H1 (cell line): ENCODE measurements at regions not wholly inside any gene's neighbourhood (a gene's known extent, or its start where the extent isn't known, plus 50 kb on each side); places are given as distances from the start of the nearest gene placed in this dataset.

Source experiments
- CTCF ChIA-PET: fragments of 300-600 bp; sonication (Branson Sonifier 250); formaldehyde crosslinking; loops from one replicate; lab custom pipeline; 2021; ENCODE audit not compliant: partially characterized antibody; lab: Charles Lee
- POLR2A ChIA-PET: fragments of 300-600 bp; sonication (Branson Sonifier 250); formaldehyde crosslinking; loops from one replicate; lab custom pipeline; 2021; ENCODE audit warnings: inconsistent platforms; ENCODE audit not compliant: partially characterized antibody; lab: Charles Lee
- DNase-seq, 2 experiments: peaks; one replicate each; pipeline versions ENCODE4 v3.0.0 to v3.0.0-alpha.2; 2010 to 2022; ENCODE audit warnings: low spot score in 2 of 2, low read depth in 1 of 2, mixed read lengths in 1 of 2
- FAIRE-seq: peaks from 2 replicates; lab custom pipeline; 2011; peaks lifted over from hg19 to GRCh38; lab: Jason Lieb, UNC
- H2AFZ ChIP-seq: 2 replicates; pipeline ENCODE4 v1.8.1; 2012; ENCODE audit warnings: low read length, inconsistent platforms
- H2AK5ac ChIP-seq: 2 replicates; pipeline ENCODE4 v1.6.1; 2013; ENCODE audit warnings: low read depth, low read length
- H2BK120ac ChIP-seq: replicated peaks from 2 replicates; pipeline ENCODE3; 2013; ENCODE audit warnings: low read depth, low read length, inconsistent platforms
- H2BK12ac ChIP-seq: 2 replicates; pipeline ENCODE4 v1.6.1; 2013; ENCODE audit warnings: low read depth, low read length
- H2BK15ac ChIP-seq: 2 replicates; pipeline ENCODE4 v1.6.1; 2013; ENCODE audit warnings: low read length
- H2BK20ac ChIP-seq: 2 replicates; pipeline ENCODE4 v1.6.1; 2013; ENCODE audit warnings: low read length
- H2BK5ac ChIP-seq: 2 replicates; pipeline ENCODE4 v1.6.1; 2013; ENCODE audit warnings: low read depth, low read length
- H3K14ac ChIP-seq: 2 replicates; pipeline ENCODE4 v1.6.1; 2013; ENCODE audit warnings: inconsistent platforms; ENCODE audit not compliant: insufficient read length
- H3K18ac ChIP-seq: 2 replicates; pipeline ENCODE4 v1.6.1; 2013; ENCODE audit warnings: low read length; ENCODE audit errors: extremely low read depth
- H3K23ac ChIP-seq: 2 replicates; pipeline ENCODE4 v1.6.1; 2013; ENCODE audit warnings: inconsistent platforms; ENCODE audit not compliant: insufficient read length
- H3K23me2 ChIP-seq: 2 replicates; pipeline ENCODE4 v1.6.1; 2013; ENCODE audit warnings: low read depth, low read length
- H3K27ac ChIP-seq: 2 replicates; pipeline ENCODE4 v1.6.1; 2011; ENCODE audit warnings: low read depth, low read length, inconsistent platforms
- H3K27me3 ChIP-seq, 4 experiments: replicated peaks in 1 of 4; 1 replicate in 1 of 4; 2 replicates in 3 of 4; pipeline versions ENCODE4 v1.6.1 to v1.8.1; 2011 to 2013; ENCODE audit warnings: low read length in 3 of 4, mild to moderate bottlenecking in 3 of 4, inconsistent platforms in 2 of 4, mixed read lengths in 2 of 4, moderate library complexity in 1 of 4; ENCODE audit not compliant: control insufficient read depth in 3 of 4, insufficient read depth in 3 of 4; ENCODE audit errors: extremely low read depth in 1 of 4
- H3K36me3 ChIP-seq, 4 experiments: 2 replicates each; pipeline versions ENCODE4 v1.6.1 to v1.8.1; 2011 to 2013; ENCODE audit warnings: mild to moderate bottlenecking in 4 of 4, low read length in 3 of 4, moderate library complexity in 2 of 4, control low read depth in 1 of 4, inconsistent platforms in 1 of 4; ENCODE audit not compliant: insufficient read depth in 4 of 4, control insufficient read depth in 2 of 4
- H3K4ac ChIP-seq: replicated peaks from 2 replicates; pipeline ENCODE3; 2013; ENCODE audit warnings: low read length, low read depth, mixed read lengths, inconsistent platforms; ENCODE audit not compliant: insufficient read length
- H3K4me1 ChIP-seq, 4 experiments: replicated peaks in 1 of 4; 1 replicate in 1 of 4; 2 replicates in 3 of 4; pipeline versions ENCODE4 v1.6.1 to v1.8.1; 2011 to 2013; ENCODE audit warnings: low read length in 3 of 4, inconsistent platforms in 2 of 4, mixed read lengths in 1 of 4; ENCODE audit not compliant: insufficient read depth in 4 of 4, control insufficient read depth in 3 of 4
- H3K4me2 ChIP-seq, 2 experiments: 2 replicates each; pipeline versions ENCODE4 v1.6.1 to v1.8.1; 2011 to 2013; ENCODE audit warnings: low read depth in 2 of 2, low read length in 2 of 2, control low read depth in 1 of 2, inconsistent platforms in 1 of 2, mild to moderate bottlenecking in 1 of 2; ENCODE audit not compliant: insufficient read depth in 1 of 2
- H3K4me3 ChIP-seq, 4 experiments: fragments of 200-600, 300-600 bp in 1 of 4; sonication (generic), shearing (Covaris generic), sonication (Bioruptor Twin) in 1 of 4; 2 replicates each; pipeline versions ENCODE4 v1.5.1 to v1.8.1; 2011 to 2016; ENCODE audit warnings: low read length in 4 of 4, low read depth in 3 of 4, control low read depth in 2 of 4, inconsistent platforms in 2 of 4, mild to moderate bottlenecking in 2 of 4, mixed read lengths in 1 of 4, moderate library complexity in 1 of 4; ENCODE audit not compliant: insufficient read depth in 2 of 4; ENCODE audit errors: extremely low read depth in 1 of 4
- H3K56ac ChIP-seq: replicated peaks from 2 replicates; pipeline ENCODE3; 2013; ENCODE audit warnings: low read depth, mild to moderate bottlenecking, mixed read lengths, low read length, inconsistent platforms; ENCODE audit not compliant: insufficient read length
- H3K79me1 ChIP-seq: 2 replicates; pipeline ENCODE4 v1.6.1; 2013; ENCODE audit warnings: low read depth, low read length, control low read depth
- H3K79me2 ChIP-seq, 2 experiments: 2 replicates each; pipeline versions ENCODE4 v1.6.1 to v1.8.1; 2012 to 2013; ENCODE audit warnings: low read length in 2 of 2, mild to moderate bottlenecking in 2 of 2, inconsistent platforms in 1 of 2; ENCODE audit not compliant: insufficient read depth in 2 of 2, control insufficient read depth in 1 of 2
- H3K9ac ChIP-seq, 4 experiments: replicated peaks in 1 of 4; 1 replicate in 1 of 4; 2 replicates in 3 of 4; pipeline versions ENCODE4 v1.6.1 to v1.8.1; 2011 to 2013; ENCODE audit warnings: low read depth in 3 of 4, low read length in 3 of 4, control low read depth in 2 of 4, mild to moderate bottlenecking in 2 of 4, moderate library complexity in 2 of 4, inconsistent platforms in 1 of 4; ENCODE audit errors: extremely low read depth in 1 of 4
- H3K9me3 ChIP-seq, 2 experiments: 2 replicates each; pipeline versions ENCODE4 v1.6.1 to v1.8.1; 2012 to 2013; ENCODE audit warnings: mild to moderate bottlenecking in 2 of 2, moderate library complexity in 2 of 2, control low read depth in 1 of 2, inconsistent platforms in 1 of 2, low read depth in 1 of 2, low read length in 1 of 2, mixed read lengths in 1 of 2; ENCODE audit not compliant: insufficient read depth in 2 of 2
- H4K20me1 ChIP-seq, 2 experiments: replicated peaks in 1 of 2; 2 replicates each; pipeline versions ENCODE3 to v1.8.1; 2011 to 2013; ENCODE audit warnings: inconsistent platforms in 2 of 2, low read length in 2 of 2, mild to moderate bottlenecking in 1 of 2; ENCODE audit not compliant: insufficient read depth in 2 of 2, control insufficient read depth in 1 of 2
- H4K5ac ChIP-seq: 2 replicates; pipeline ENCODE4 v1.6.1; 2013; ENCODE audit warnings: low read length, low read depth, mixed read lengths, inconsistent platforms; ENCODE audit not compliant: insufficient read length
- H4K8ac ChIP-seq: 2 replicates; pipeline ENCODE4 v1.8.0; 2013; ENCODE audit warnings: mild to moderate bottlenecking, moderate library complexity, low read length, inconsistent platforms; ENCODE audit not compliant: insufficient read depth; ENCODE audit errors: extremely low read depth
- H4K91ac ChIP-seq: replicated peaks from 2 replicates; pipeline ENCODE3; 2013; ENCODE audit warnings: low read length, mixed read lengths, inconsistent platforms; ENCODE audit not compliant: insufficient read length
- ASH2L ChIP-seq: fragments of 200-600, 300-600 bp; sonication (generic); IDR thresholded peaks from one replicate; pipeline ENCODE4 v1.7.1; 2017; ENCODE audit warnings: low read length
- CBX8 ChIP-seq: fragments of 300-800, 300-1000 bp; sonication (generic); IDR thresholded peaks from 2 replicates; pipeline ENCODE4 v1.7.1; 2016; ENCODE audit warnings: low read depth, low read length, borderline replicate concordance
- RXRA ChIP-seq: IDR thresholded peaks from 2 replicates; pipeline ENCODE4 v1.6.1; 2011; ENCODE audit warnings: low read depth, mild to moderate bottlenecking, low read length, moderate library complexity; ENCODE audit not compliant: insufficient read depth
- SRF ChIP-seq: IDR thresholded peaks from 2 replicates; pipeline ENCODE4 v1.6.1; 2011; ENCODE audit warnings: mild to moderate bottlenecking, low read depth, low read length, moderate library complexity
- TAF7 ChIP-seq: optimal IDR thresholded peaks from 2 replicates; pipeline ENCODE3; 2011; ENCODE audit warnings: low read depth, mild to moderate bottlenecking, inconsistent platforms, low read length, moderate library complexity, borderline replicate concordance
- TEAD4 ChIP-seq: IDR thresholded peaks from 2 replicates; pipeline ENCODE4 v1.6.1; 2012; ENCODE audit warnings: low read depth, low read length, inconsistent platforms, mixed read lengths
- WGBS, 2 experiments: shearing (Covaris generic) in 1 of 2; methylation state at CpG; one replicate each; pipeline versions ENCODE4 v1.1.6 to v1.1.7; 2013 to 2015; ENCODE audit warnings: low lambda C conversion rate in 2 of 2, mixed read lengths in 2 of 2, inconsistent platforms in 1 of 2, low coverage in 1 of 2, missing lambda C conversion rate in 1 of 2; ENCODE audit not compliant: insufficient replicate concordance in 2 of 2, insufficient coverage in 1 of 2, insufficient read length in 1 of 2; ENCODE audit errors: extremely low coverage in 1 of 2, missing lambda C conversion rate in 1 of 2; 5-methylcytosine and 5-hydroxymethylcytosine counted together

DNA sequence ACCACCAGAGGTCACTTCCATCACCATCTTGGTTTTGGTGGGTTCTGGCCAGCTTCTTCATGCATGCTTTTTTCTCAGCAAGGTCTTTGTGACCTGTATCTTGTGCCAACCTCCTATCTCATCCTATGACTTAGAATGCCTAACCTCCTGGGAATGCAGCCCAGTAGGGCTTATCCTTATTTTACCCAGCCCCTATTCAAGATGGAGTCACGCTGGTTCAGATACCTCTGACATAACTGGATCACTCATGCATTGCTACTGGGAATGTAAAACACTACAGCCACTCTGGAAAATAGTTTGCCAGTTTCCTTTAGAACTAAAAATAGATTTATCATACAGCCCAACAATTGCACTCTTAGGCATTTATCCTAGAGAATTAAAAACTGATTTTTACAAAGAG is 219.2 kb downstream of the IRS1 start:
- Histone ChIP-seq H3K4me3 (no peak overlapping the region), H4K8ac (no peak overlapping the region), H4K5ac (no peak overlapping the region), H3K18ac (no peak overlapping the region), H2BK12ac (no peak overlapping the region), H2BK120ac (no peak overlapping the region), H3K79me2 (no peaks in the 10 kb centered on the region), H3K36me3 (no peaks in the 10 kb centered on the region), H2BK15ac (no peak overlapping the region), H3K9me3 (no peaks in the 10 kb centered on the region), H2AFZ (no peak overlapping the region), H3K4me1 (peaks cover 0 to 2% (median 0%) of the 10 kb centered on the region in 4 experiments; a peak in 1 of 7 replicates), H3K79me1 (no peaks in the 10 kb centered on the region), H3K27me3 (no peaks in the 10 kb centered on the region), H2BK20ac (no peak overlapping the region), H3K23ac (no peak overlapping the region), H3K9ac (no peak overlapping the region), H3K23me2 (no peaks in the 10 kb centered on the region), H3K27ac (no peak overlapping the region), H3K4me2 (no peak overlapping the region), H3K14ac (no peak overlapping the region), H4K91ac (no peak overlapping the region), H3K4ac (no peak overlapping the region), H2AK5ac (no peak overlapping the region), H2BK5ac (no peak overlapping the region), H4K20me1 (no peaks in the 10 kb centered on the region), H3K56ac (no peak overlapping the region)
- 94% methylated on average over 1 of the region's 1 CpG; no CpG with 5 or more reads in 1 of the 2 experiments for WGBS, 2 experiments
- FAIRE-seq (no peak), DNase-seq (no peak)
- ChIA-PET CTCF (no interaction called here), POLR2A (no interaction called here)
- TF ChIP-seq SRF (no peak), ASH2L (no peak), RXRA (no peak), TEAD4 (no peak), CBX8 (no peak), TAF7 (no peak)
